ENCODE measurements at regions not wholly inside any gene's neighbourhood (a gene's known extent, or its start where the extent isn't known, plus 50 kb on each side); places are given as distances from the start of the nearest gene placed in this dataset.

DNA sequence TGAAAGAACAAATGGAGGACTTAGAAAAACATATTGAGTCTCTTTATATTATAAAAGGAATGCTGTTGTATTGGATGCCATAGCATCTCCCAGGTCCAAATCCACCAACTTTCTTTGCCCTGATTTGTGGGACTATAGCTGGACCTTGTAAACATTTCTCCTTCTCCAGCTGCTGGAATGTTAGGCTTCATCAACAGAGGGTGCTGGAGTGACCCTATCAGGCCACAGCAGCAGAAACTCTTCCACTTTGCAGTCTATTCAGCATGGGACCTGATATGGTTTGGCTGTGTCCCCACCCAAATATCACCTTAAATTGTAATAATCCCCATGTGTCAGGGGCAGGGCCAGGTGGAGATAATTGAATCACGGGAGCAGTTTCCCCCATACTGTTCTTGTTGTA lies 138.4 kb upstream of the ARL4C start:
- TF ChIP-seq, protein P1, sequence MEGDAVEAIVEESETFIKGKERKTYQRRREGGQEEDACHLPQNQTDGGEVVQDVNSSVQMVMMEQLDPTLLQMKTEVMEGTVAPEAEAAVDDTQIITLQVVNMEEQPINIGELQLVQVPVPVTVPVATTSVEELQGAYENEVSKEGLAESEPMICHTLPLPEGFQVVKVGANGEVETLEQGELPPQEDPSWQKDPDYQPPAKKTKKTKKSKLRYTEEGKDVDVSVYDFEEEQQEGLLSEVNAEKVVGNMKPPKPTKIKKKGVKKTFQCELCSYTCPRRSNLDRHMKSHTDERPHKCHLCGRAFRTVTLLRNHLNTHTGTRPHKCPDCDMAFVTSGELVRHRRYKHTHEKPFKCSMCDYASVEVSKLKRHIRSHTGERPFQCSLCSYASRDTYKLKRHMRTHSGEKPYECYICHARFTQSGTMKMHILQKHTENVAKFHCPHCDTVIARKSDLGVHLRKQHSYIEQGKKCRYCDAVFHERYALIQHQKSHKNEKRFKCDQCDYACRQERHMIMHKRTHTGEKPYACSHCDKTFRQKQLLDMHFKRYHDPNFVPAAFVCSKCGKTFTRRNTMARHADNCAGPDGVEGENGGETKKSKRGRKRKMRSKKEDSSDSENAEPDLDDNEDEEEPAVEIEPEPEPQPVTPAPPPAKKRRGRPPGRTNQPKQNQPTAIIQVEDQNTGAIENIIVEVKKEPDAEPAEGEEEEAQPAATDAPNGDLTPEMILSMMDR (IDR thresholded peaks at IDR 0.05; ENCODE audit: insufficient read depth in 1 of 2, low read depth in 1 of 2, low read length in 1 of 2, severe bottlenecking in 1 of 2, unreplicated experiment in 1 of 2) = no peak
- intact Hi-C loops (cut with micrococcal nuclease; ENCODE audit: unreplicated experiment) = no loop called here
- no peaks in the 10 kb centered on the region for H3K4me1 ChIP-seq
- no peak for DNase-seq
- no peaks in the 10 kb centered on the region for H3K9me3 ChIP-seq
- no peaks in the 10 kb centered on the region for H3K27me3 ChIP-seq (replicated peaks; ENCODE audit: control insufficient read depth, insufficient read depth, low read length)
- ChIA-PET CTCF (no interaction called here), POLR2A (no interaction called here)
- no peak overlapping the region for H3K4me3 ChIP-seq (ENCODE audit: low read depth, low read length)
- Mint-ChIP-seq H3K27me3 (ENCODE audit: insufficient read depth, unreplicated experiment) (no peaks in the 10 kb centered on the region), H3K27ac (ENCODE audit: unreplicated experiment) (no peak overlapping the region), H3K4me3 (ENCODE audit: unreplicated experiment) (no peak overlapping the region), H3K9me3 (ENCODE audit: unreplicated experiment) (peaks cover 21% of the 10 kb centered on the region), H3K36me3 (ENCODE audit: insufficient read depth, unreplicated experiment) (no peaks in the 10 kb centered on the region), H3K4me1 (ENCODE audit: low read depth, unreplicated experiment) (no peaks in the 10 kb centered on the region)
- BruUV-seq (replicated peaks) = no TSS peak
- no peaks in the 10 kb centered on the region for H3K36me3 ChIP-seq (ENCODE audit: control insufficient read depth, insufficient read depth, low read length)

DNA sequence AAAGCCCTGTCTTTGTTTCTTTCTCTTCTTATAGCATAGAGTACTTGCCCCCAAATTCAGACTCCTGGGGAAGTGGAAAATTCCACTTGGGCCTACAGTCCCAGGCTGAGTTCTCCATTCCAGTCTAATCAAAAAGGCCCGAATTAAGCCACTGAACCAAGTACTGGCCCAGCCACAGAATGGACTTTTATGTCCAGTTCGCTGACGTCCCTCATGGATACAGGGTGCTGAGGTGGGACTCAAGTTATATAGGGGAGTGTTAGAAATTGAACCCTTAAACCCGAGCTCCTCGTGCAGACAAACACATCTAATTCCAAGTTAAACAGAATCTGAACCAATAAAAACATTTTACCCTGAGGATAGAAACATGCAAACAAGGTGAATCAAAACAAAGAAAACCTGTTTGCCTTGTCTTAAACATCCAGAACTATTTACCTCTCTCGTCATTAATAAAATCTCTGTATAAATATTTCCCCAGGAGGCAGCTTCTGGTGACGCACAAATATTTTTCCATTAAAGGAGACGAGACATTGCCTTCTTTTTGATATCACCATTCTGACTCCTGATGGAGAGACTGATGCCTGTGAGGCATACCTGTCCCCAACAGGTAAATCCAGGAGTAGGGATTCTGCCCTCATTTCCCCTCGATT lies 136.8 kb upstream of the ARL4C start:
- Histone ChIP-seq H3K4me1 (no peaks in the 10 kb centered on the region), H3K27me3 (replicated peaks; ENCODE audit: control insufficient read depth, insufficient read depth, low read length) (no peaks in the 10 kb centered on the region), H3K4me3 (ENCODE audit: low read depth, low read length) (no peak overlapping the region), H3K36me3 (ENCODE audit: control insufficient read depth, insufficient read depth, low read length) (no peaks in the 10 kb centered on the region), H3K9me3 (no peaks in the 10 kb centered on the region)
- TF ChIP-seq, protein P1 (IDR thresholded peaks at IDR 0.05; ENCODE audit: insufficient read depth in 1 of 2, low read depth in 1 of 2, low read length in 1 of 2, severe bottlenecking in 1 of 2, unreplicated experiment in 1 of 2) = no peak
- POLR2A ChIA-PET = no interaction called here
- Mint-ChIP-seq H3K36me3 (ENCODE audit: insufficient read depth, unreplicated experiment) (no peaks in the 10 kb centered on the region), H3K4me1 (ENCODE audit: low read depth, unreplicated experiment) (no peaks in the 10 kb centered on the region), H3K9me3 (ENCODE audit: unreplicated experiment) (peaks cover 21% of the 10 kb centered on the region), H3K4me3 (ENCODE audit: unreplicated experiment) (no peak overlapping the region), H3K27ac (ENCODE audit: unreplicated experiment) (no peak overlapping the region), H3K27me3 (ENCODE audit: insufficient read depth, unreplicated experiment) (peaks cover under 1% of the 10 kb centered on the region)
- no TSS peak for BruUV-seq (replicated peaks)
- CTCF ChIA-PET = interaction anchor here (0.6 kb wide), 1 partner anchor 605 kb away, joined by 4 read pairs; no protein-coding TSS in a partner anchor
- DNase-seq = no peak
- intact Hi-C loops (cut with micrococcal nuclease; ENCODE audit: unreplicated experiment) = no loop called here

DNA sequence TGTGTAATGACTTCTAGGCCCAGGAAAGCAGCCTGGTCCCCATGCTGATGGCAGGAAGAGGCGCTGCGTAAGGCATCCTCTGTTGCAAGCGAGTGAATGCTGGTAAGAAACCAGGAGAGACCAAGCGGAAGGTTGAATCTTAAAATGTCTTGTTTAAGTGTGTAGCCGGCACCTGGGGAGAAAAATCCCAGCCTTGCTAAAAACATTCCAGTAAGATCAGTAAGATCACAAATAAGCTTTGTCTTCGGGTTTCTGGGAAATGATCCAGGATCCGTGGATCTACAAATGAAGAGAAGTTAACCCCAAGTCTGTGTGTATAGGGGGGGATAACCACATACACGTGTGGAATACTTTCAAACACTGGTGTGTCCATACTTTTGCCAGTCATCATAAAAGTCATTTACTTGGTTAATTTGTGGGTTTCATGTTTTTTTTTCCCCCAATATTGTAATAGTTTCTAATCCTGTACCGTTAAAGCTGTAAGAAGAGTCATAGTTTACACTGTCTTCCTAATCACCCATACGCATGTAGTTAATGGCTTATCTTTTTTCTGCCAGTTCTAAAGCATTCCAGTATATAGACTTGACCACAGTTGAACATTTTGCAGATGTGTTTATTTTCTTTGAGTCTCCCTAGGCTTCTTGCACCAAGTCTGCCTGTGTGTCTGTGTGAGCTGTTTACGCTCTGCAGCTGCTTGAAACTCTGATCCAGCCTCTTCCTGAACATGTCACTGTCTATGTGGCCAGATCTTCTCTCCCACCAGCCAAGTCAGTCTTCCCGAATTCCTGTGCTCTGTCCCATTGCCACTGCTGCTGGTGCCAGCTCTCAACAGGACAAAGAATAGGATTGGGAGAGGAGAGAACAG lies 135.9 kb upstream of the ARL4C start:
- Mint-ChIP-seq H3K27me3 (ENCODE audit: insufficient read depth, unreplicated experiment) (peaks cover 4% of the 10 kb centered on the region), H3K4me3 (ENCODE audit: unreplicated experiment) (no peak overlapping the region), H3K4me1 (ENCODE audit: low read depth, unreplicated experiment) (no peaks in the 10 kb centered on the region), H3K9me3 (ENCODE audit: unreplicated experiment) (peaks cover 21% of the 10 kb centered on the region), H3K27ac (ENCODE audit: unreplicated experiment) (no peak overlapping the region), H3K36me3 (ENCODE audit: insufficient read depth, unreplicated experiment) (no peaks in the 10 kb centered on the region)
- Histone ChIP-seq H3K9me3 (no peaks in the 10 kb centered on the region), H3K4me1 (no peaks in the 10 kb centered on the region), H3K4me3 (ENCODE audit: low read depth, low read length) (no peak overlapping the region), H3K36me3 (ENCODE audit: control insufficient read depth, insufficient read depth, low read length) (no peaks in the 10 kb centered on the region), H3K27me3 (replicated peaks; ENCODE audit: control insufficient read depth, insufficient read depth, low read length) (no peaks in the 10 kb centered on the region)
- no peak for DNase-seq
- ChIA-PET POLR2A (no interaction called here), CTCF (no interaction called here)
- intact Hi-C loops (cut with micrococcal nuclease; ENCODE audit: unreplicated experiment) = no loop called here
- TF ChIP-seq, protein P1 (IDR thresholded peaks at IDR 0.05; ENCODE audit: insufficient read depth in 1 of 2, low read depth in 1 of 2, low read length in 1 of 2, severe bottlenecking in 1 of 2, unreplicated experiment in 1 of 2) = no peak
- BruUV-seq (replicated peaks) = no TSS peak
